GM18909 (cell line): ENCODE measurements at regions not wholly inside any gene's neighbourhood (a gene's known extent, or its start where the extent isn't known, plus 50 kb on each side); places are given as distances from the start of the nearest gene placed in this dataset.
"Not testable (repeated sequence)": the region's sequence is repeated elsewhere in the genome, so short reads cannot be mapped to it uniquely, and the experiment has no call there.

Experiments
- ATAC-seq: cut with Tn5 transposase; IDR thresholded peaks from one replicate; pipeline ENCODE4 v1.9.1; 2021; ENCODE audit warnings: mild to moderate bottlenecking; ENCODE audit not compliant: unreplicated experiment, poor library complexity

GRCh38 chr18:42518331-42518730, 563.3 kb downstream of the PIK3C3 start:
- ATAC-seq: not testable (repeated sequence)

DNA sequence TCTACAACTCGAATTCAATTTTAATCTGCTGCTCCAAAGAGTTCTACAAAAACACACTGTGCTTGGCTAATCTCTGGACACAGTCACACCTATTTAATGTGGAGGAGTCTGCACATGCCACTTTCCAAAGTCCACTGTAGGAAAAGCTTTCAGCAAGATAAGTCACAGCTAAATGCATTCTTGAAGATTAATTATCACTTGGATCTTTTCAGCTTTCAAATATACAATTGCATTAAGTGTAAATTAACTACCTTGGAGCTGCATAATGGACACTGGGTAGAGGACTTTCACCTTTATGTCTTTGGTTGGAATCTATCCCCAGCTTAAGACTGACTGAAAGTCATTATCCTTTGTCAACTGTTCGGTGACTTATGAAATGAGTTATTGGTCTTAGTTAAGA, 565.1 kb downstream of the PIK3C3 start:
- ATAC-seq: no peak

DNA sequence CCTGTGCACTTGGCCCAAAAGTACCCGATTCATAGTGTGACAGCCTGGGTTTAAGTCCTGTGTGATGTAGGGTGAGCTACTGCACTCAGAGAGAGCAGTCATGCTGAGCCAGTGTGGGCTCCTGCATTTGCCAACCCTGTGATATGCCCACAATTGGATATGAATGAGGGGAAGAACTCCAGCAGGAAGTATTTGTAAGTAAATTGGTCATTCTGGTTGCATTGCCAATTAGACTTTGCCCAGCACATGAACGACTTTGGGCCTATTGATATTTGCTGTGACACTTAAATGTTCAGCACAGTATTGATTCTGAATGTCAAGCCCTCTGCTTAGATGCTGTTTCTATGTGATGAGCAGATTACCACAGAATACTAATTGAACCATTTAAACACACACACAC, 570.9 kb downstream of the PIK3C3 start:
- no peak for ATAC-seq

GRCh38 chr18:42527766-42528165, 572.7 kb downstream of the PIK3C3 start:
- ATAC-seq: no peak

GRCh38 chr18:42530276-42530675, 575.2 kb downstream of the PIK3C3 start:
- no peak for ATAC-seq

GRCh38 chr18:42532119-42532518, 577.1 kb downstream of the PIK3C3 start:
- no peak for ATAC-seq

DNA sequence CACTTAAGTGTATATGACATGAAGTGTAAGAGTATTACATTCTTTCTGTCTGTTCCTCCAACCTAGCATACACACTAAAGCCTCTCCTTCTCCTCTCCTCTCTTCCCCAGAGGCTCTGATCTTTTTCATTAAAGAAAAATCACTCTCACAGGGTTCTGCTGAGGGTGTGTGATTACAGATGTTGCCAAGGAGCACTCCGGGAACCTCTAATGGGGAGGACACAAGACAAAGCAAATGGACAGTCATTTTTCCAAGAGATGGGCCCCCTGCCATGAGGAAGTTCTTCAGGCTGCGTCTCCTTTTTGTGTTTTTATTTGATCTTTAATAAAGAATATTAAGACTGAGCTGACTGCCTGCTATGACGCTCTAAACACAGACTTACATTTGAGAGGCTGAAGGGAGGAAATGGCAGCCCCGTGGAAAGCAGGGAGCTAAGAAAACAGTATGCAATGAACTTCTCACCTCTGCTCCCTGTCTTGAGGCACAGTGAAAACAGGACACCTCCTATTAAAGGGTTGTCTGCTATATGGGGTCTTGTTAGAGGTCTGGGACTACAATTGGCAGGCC, 578.1 kb downstream of the PIK3C3 start:
- ATAC-seq: no peak

DNA sequence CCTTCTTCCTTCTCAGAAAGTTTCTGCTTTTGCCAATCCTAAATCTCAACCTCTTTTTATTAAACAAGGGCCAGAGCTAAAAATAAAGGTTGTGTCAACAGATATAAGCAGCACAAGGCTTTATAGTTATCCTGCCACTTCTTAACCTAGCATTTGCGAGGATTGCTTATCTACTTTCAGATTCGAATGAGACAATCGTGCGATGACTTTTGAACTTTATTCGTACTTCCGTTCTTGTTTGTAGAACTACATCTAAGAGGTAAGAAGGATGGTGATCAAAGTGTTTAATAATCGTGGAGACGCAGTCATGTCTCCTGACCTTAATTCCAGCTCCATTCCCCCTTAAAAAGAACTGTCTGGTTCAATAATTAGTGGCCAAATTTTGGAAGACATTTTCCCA, 578.6 kb downstream of the PIK3C3 start:
- ATAC-seq: no peak

DNA sequence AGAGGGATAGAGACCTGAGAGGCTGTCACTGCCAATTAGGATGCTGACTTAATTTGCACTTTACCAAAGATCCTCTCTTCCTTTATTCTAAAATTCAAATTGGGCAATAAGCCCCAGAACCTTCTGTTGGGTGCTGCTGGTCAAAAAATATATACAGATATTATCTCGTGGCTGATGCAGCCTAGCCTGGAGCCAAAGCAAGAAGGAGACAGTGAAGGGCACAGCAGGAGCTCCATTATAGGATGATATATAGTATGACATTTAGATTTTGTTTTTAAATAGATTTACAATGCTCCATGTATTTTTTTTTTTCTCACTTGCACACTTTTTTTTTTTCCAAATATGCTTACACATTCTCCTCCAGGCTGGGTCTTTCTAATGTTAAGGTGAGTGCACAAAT, 579.3 kb downstream of the PIK3C3 start:
- ATAC-seq: no peak

GRCh38 chr18:42536442-42536841, 579.0 kb downstream of the RIT2 start:
- no peak for ATAC-seq

GRCh38 chr18:42537291-42537690, 578.2 kb downstream of the RIT2 start:
- no peak for ATAC-seq

GRCh38 chr18:42544901-42545300, 570.6 kb downstream of the RIT2 start:
- ATAC-seq: no peak

- ATAC-seq: no peak
Measured at GRCh38 chr18:42545825-42546224, 569.7 kb downstream of the RIT2 start.

DNA sequence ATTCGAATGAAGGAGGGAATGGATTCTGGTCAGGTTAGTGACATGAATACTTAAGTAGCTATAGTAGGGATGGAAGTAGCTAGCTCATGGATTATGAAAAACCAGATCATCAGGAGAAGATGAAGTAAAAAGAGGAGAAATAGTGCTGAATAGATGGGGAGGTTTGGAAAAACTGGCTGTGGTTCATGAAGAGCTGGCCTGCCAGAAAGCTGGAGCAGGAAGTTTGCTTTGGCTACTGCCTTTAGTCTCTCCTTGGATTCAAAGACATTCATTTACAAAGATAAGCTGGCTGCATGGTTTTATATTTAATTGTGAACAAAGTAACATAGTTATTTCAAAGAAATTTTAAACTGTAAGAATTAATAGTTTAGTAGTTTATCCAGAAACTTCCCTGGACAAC, 567.0 kb downstream of the RIT2 start:
- ATAC-seq: no peak

DNA sequence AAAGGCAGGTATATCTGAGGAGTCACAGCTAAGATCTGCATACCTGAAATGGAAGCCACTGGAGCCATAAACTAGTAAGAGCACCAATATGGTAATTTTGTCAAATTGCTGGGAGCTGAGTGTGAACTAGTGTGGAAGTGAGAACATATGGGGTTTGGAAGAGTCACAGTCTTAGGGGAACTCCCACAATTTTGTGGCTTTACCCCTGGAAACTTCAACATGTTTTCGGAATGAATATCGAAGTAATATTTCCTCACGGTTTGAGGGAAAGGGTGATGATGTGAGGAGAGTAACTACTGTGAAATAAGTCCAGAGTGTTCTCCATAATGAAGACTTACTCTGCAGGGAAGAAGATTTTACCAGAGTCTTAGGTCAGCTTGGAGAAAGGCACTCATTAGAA, 565.9 kb downstream of the RIT2 start:
- ATAC-seq: no peak

DNA sequence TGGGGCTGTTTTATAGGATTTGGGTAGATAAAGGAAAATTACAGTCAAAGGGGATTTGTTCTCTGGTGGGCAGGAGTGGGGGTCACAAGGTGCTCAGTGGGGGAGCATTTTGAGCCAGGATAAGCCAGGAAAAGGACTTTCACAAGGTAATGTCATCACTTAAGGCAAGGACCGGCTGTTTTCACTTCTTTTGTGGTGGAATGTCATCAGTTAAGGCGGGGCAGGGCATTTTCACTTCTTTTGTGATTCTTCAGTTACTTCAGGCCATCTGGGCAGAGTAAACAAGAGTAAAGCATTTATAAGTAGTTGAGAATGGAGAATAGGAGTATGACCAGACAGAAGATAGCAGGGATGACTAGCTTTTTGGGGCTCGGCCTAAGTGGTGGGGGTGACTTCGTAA, 562.9 kb downstream of the RIT2 start:
- ATAC-seq: not testable (repeated sequence)

DNA sequence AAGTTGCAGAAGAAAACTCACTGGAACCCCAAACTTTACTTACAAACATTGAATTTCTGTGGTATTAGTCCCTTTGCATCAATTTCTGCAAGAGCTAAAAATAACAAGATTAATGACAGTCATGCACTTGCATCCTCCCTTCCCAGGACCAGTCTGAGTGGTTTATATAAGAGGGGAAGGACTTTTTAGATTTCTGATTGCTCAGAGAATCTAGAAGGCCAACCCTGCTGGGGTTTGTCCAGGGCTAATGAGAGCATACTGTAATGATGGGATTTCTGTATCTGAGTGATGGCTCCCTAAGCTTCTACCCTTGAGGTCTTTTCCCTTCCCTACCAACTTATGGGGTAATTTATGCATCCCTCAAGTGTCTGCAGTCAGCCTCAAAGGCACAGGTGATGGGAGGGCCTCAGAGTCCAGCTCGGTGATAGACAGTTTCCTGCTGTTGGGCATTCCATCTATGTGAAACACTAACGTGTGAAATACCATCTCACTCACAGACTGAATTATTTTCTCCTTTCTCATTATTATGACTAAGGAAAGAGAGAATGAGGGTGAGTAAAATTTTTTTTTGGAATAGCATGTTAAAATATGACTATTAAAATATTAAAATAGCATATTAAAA, 556.3 kb downstream of the RIT2 start:
- no peak for ATAC-seq

DNA sequence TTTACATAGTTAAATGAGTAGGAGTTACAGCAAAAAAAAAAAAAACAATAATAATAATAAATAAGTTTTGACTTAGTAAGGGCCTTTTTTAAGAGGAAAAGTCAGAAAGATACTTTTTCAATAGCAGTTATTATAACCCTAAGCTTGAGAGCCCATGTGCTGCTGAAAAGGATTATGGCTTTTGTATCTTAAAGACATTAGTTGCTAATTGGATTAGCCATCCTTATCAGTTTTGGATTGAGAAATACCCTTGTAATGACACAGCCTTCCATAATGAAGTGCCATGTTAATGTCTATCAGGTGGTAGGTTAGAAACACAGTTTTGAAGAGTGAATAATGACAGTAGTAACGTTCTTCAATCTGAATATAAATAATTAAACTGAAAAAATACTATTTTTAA, 554.0 kb downstream of the RIT2 start:
- no peak for ATAC-seq

- ATAC-seq: no peak
Measured at GRCh38 chr18:42563995-42564394, 551.5 kb downstream of the RIT2 start.

- no peak for ATAC-seq
Measured at GRCh38 chr18:42564761-42565160, 550.7 kb downstream of the RIT2 start.

DNA sequence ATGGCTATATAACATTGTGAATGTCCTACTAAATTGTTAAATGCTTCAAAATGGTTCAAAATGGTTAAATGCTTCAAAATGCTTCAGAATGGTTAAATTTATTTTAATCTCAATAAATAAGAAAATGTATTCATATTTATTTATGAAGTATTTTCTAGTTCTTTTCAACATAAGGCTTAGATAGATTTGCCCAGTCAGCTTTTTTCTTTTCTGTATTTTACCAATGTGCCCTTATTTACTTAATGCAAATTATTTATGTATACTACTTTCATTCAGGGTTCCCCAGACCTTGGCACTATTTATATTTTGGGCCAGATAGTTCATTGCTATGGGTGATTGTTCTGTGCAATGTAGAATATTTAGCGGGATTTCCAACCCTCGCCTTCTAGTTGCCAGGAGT, 546.7 kb downstream of the RIT2 start:
- no peak for ATAC-seq

GRCh38 chr18:42574871-42575270, 540.6 kb downstream of the RIT2 start:
- no peak for ATAC-seq

DNA sequence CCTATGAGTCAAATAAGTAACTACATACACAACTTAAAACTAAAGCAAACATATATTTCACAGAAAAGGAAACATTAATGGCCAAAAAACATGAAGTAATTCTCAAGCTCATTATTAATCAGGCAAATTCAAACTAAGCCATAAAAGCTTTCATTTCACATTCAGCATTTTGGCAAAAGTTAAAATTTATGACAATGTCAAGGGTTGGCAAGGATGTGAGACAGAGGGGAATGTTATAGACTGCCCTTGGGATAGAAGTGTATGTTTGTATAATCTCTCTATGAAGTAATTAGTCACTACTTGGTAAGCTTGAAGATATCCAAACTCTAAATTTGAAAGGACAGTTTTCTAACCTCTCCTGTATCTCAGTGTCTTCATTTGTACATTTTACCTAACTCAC, 539.4 kb downstream of the RIT2 start:
- ATAC-seq: no peak
